Ovary (tissue), 3 donors: ENCODE measurements at regions not wholly inside any gene's neighbourhood (a gene's known extent, or its start where the extent isn't known, plus 50 kb on each side); places are given as distances from the start of the nearest gene placed in this dataset.
"Not testable (repeated sequence)": the region's sequence is repeated elsewhere in the genome, so short reads cannot be mapped to it uniquely, and the experiment has no call there.

ENCODE experiments used
- EP300 ChIP-seq: sonication (generic); formaldehyde crosslinking; IDR thresholded peaks from one replicate; pipeline ENCODE4 v1.6.1; 2017; ENCODE audit warnings: antibody characterized with exemption
- POLR2A ChIP-seq: fragments of 450-650 bp; IDR thresholded peaks from one replicate; pipeline ENCODE4 v1.6.1; 2017; ENCODE audit warnings: antibody characterized with exemption, mild to moderate bottlenecking, moderate library complexity
- TF ChIP-seq, protein P1 (sequence below), 3 donors: fragments of 450-650 bp in 2 of 3; fragments of 200-600 bp in 1 of 3; IDR thresholded peaks; one replicate each; pipeline versions ENCODE4 v1.5.1 to v1.8.0; 2016 to 2022; ENCODE audit warnings: antibody characterized with exemption in 3 of 3, mild to moderate bottlenecking in 1 of 3
- donor health status: DM: no; HTN: no; CAD: no.

DNA sequence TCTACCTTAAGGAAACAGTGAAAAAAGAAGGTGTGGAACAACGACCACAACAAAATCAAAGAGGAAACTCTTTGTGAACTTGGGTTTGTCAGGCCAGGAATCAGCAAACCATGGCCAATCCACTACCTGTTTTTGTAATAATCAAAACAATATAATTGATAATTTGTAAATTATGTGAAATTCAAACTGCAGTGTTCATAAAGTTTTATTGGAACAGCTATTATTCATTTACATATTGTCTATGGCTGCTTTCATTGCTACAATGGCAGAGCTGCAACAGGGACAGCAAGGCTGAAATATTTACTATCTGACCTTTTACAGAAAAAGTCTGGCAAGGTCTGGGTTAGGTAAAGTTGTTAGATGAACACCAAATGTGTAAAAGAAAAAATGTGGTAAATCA lies 77.8 kb upstream of the PLEKHM1 start:
- TF ChIP-seq EP300, POLR2A: not testable (repeated sequence)
- TF ChIP-seq, protein P1, sequence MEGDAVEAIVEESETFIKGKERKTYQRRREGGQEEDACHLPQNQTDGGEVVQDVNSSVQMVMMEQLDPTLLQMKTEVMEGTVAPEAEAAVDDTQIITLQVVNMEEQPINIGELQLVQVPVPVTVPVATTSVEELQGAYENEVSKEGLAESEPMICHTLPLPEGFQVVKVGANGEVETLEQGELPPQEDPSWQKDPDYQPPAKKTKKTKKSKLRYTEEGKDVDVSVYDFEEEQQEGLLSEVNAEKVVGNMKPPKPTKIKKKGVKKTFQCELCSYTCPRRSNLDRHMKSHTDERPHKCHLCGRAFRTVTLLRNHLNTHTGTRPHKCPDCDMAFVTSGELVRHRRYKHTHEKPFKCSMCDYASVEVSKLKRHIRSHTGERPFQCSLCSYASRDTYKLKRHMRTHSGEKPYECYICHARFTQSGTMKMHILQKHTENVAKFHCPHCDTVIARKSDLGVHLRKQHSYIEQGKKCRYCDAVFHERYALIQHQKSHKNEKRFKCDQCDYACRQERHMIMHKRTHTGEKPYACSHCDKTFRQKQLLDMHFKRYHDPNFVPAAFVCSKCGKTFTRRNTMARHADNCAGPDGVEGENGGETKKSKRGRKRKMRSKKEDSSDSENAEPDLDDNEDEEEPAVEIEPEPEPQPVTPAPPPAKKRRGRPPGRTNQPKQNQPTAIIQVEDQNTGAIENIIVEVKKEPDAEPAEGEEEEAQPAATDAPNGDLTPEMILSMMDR (IDR thresholded peaks at IDR 0.05), result not testable (repeated sequence)
